OCI-LY7 (cell line): ENCODE measurements at regions not wholly inside any gene's neighbourhood (a gene's known extent, or its start where the extent isn't known, plus 50 kb on each side); places are given as distances from the start of the nearest gene placed in this dataset.

Experiments
- BruUV-seq: library from RNA; stranded (reverse); fragments of 400-500 nt; replicated peaks from 2 replicates; lab custom pipeline; 2021; lab: Mats Ljungman, UMichigan
- CTCF ChIA-PET: fragments of 300-600 bp; sonication (Branson Sonifier 250); formaldehyde crosslinking; loops from one replicate; lab custom pipeline; 2022; ENCODE audit warnings: antibody characterized with exemption; ENCODE audit not compliant: unreplicated experiment; lab: Charles Lee
- POLR2A ChIA-PET: fragments of 300-600 bp; sonication (Branson Sonifier 250); formaldehyde crosslinking; loops from one replicate; lab custom pipeline; 2022; ENCODE audit warnings: antibody characterized with exemption; lab: Charles Lee
- DNase-seq: peaks from one replicate; pipeline ENCODE4 v3.0.0-alpha.2; 2015; ENCODE audit warnings: low spot score
- H2AFZ ChIP-seq: fragments of 200-600 bp; sonication (generic), shearing (Covaris generic); 2 replicates; pipeline ENCODE4 v1.6.1; 2014; ENCODE audit warnings: mild to moderate bottlenecking, antibody characterized with exemption, low read length, moderate library complexity
- H3K27ac ChIP-seq: fragments of 200-600 bp; sonication (generic); 2 replicates; pipeline ENCODE4 v1.5.1; 2014; ENCODE audit warnings: mixed run types, low read depth, mild to moderate bottlenecking, moderate library complexity, low read length, inconsistent platforms; ENCODE audit not compliant: poor library complexity, severe bottlenecking
- H3K36me3 ChIP-seq: fragments of 200-600 bp; sonication (generic); 2 replicates; pipeline ENCODE4 v1.6.1; 2014; ENCODE audit warnings: mild to moderate bottlenecking, antibody characterized with exemption, low read length, moderate library complexity, mixed read lengths; ENCODE audit not compliant: insufficient read depth
- H3K4me1 ChIP-seq: fragments of 200-600 bp; sonication (generic); 2 replicates; pipeline ENCODE4 v1.5.1; 2014; ENCODE audit warnings: mild to moderate bottlenecking, low read length; ENCODE audit not compliant: insufficient read depth, poor library complexity, severe bottlenecking
- H3K4me2 ChIP-seq: fragments of 200-600 bp; sonication (generic); 2 replicates; pipeline ENCODE4 v1.6.1; 2014; ENCODE audit warnings: mild to moderate bottlenecking, low read length
- H3K4me3 ChIP-seq: fragments of 200-600 bp; sonication (generic); 2 replicates; pipeline ENCODE4 v1.5.1; 2014; ENCODE audit warnings: mild to moderate bottlenecking, low read depth, low read length; ENCODE audit not compliant: poor library complexity, severe bottlenecking
- H3K79me2 ChIP-seq: fragments of 200-600 bp; sonication (generic); 2 replicates; pipeline ENCODE4 v1.6.1; 2016; ENCODE audit warnings: low read depth, mild to moderate bottlenecking, low read length, moderate library complexity, mixed read lengths; ENCODE audit not compliant: insufficient read depth
- H3K9me2 ChIP-seq: fragments of 200-600 bp; sonication (generic); 2 replicates; pipeline ENCODE4 v1.6.1; 2016; ENCODE audit warnings: mild to moderate bottlenecking, low read length, mixed read lengths; ENCODE audit not compliant: insufficient read depth
- H3K9me3 ChIP-seq: fragments of 200-600 bp; sonication (generic); 2 replicates; pipeline ENCODE4 v1.6.1; 2014; ENCODE audit warnings: mild to moderate bottlenecking, mixed run types, low read length, mixed read lengths
- H4K20me1 ChIP-seq: fragments of 200-600 bp; sonication (generic); 2 replicates; pipeline ENCODE4 v1.6.1; 2014; ENCODE audit warnings: mild to moderate bottlenecking, antibody characterized with exemption, low read length, moderate library complexity, mixed read lengths; ENCODE audit not compliant: insufficient read depth
- CTCF ChIP-seq: fragments of 200-600 bp; sonication (generic); conservative IDR thresholded peaks from 2 replicates; pipeline ENCODE4 v1.5.1; 2014; ENCODE audit warnings: mild to moderate bottlenecking, antibody characterized with exemption, low read length, moderate library complexity, mixed read lengths
- EZH2phosphoT487 ChIP-seq: fragments of 200-600 bp; sonication (generic); IDR thresholded peaks from 2 replicates; pipeline ENCODE4 v1.6.1; 2018; ENCODE audit warnings: low read depth, borderline replicate concordance, mild to moderate bottlenecking, mixed run types, antibody characterized with exemption, low read length, moderate library complexity, mixed read lengths
- intact Hi-C: fragments of 100-400 bp; cut with micrococcal nuclease; formaldehyde crosslinking; loops from one replicate; pipeline ENCODE4 v1.10.0; 2022; ENCODE audit not compliant: unreplicated experiment

- POLR2A ChIA-PET: no interaction called here
Measured at GRCh38 chr22:49325531-49326395, 501.9 kb downstream of the BRD1 start.

DNA sequence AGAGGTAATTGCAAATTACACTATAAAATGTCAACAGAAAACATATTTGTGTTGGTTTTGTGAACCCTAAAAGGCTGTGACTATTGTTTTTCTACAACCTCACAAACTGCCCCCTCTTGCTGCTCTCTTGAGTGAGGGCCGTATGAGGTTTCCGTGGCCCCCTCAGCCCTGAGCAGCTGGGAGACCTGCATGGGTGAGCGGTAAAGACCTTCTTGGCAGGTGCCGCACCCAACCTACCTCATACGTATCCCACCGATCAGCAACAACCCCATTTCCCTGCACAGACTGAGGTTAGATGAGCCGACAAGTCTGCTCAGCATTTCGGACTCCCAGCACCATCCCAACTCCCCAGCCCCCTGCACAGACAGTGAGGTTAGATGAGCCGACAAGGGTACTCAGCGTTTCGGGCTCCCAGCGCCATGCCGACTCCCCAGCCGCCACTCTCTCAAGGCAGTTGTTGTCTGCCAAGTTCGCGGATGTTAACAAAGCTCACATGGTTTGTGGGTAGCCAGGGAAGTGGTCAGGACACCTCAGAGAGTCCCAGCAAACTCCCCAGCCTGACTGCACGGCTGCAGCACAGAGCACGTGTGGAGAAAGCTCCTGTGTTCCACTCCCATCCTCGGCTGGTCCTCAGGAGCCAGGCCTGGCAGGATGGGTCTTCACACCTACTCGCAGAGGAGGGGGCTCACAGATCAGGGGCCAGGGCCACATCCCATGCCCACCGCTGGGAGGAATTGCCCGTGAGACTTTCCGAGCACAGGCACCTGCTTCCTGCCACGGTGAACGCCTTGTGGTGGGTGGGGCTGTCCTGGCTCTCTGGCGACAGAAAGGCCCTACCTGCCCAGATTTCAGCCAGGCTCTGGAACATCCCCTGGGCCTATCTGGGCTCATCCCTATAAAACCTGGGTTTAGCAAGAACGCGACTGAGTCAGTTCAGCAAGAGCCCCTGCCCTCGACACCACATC is 502.9 kb downstream of the BRD1 start:
- peaks cover 5% of the 10 kb centered on the region; the same call in 1 of the 2 replicates for H3K9me3 ChIP-seq
- H3K4me1 ChIP-seq: no peaks in the 10 kb centered on the region
- no peak overlapping the region for H3K27ac ChIP-seq
- ChIA-PET POLR2A (no interaction called here), CTCF (no interaction called here)
- no peaks in the 10 kb centered on the region for H3K79me2 ChIP-seq
- no peak overlapping the region for H3K4me2 ChIP-seq
- no TSS peak for BruUV-seq
- no peak overlapping the region for H3K4me3 ChIP-seq
- H3K9me2 ChIP-seq: no peaks in the 10 kb centered on the region
- DNase-seq: no peak
- TF ChIP-seq EZH2phosphoT487: no peak
- no peak for TF ChIP-seq CTCF
- no peaks in the 10 kb centered on the region for H3K36me3 ChIP-seq
- H2AFZ ChIP-seq: no peak overlapping the region
- intact Hi-C loops: no loop called here
- H4K20me1 ChIP-seq: no peaks in the 10 kb centered on the region

More at GRCh38 chr22:49325531-49326395, 501.9 kb downstream of the BRD1 start:
- no peaks in the 10 kb centered on the region for H3K79me2 ChIP-seq
- H2AFZ ChIP-seq: no peak overlapping the region
- no peak overlapping the region for H3K4me2 ChIP-seq
- no peaks in the 10 kb centered on the region for H3K36me3 ChIP-seq
- CTCF ChIA-PET: no interaction called here
- no peak overlapping the region for H3K4me3 ChIP-seq
- no peak for DNase-seq
- peaks cover 5% of the 10 kb centered on the region; the same call in 1 of the 2 replicates for H3K9me3 ChIP-seq
- intact Hi-C loops: no loop called here
- no peaks in the 10 kb centered on the region for H3K9me2 ChIP-seq
- no peaks in the 10 kb centered on the region for H3K4me1 ChIP-seq
- no peak overlapping the region for H3K27ac ChIP-seq
- BruUV-seq: no TSS peak
- no peaks in the 10 kb centered on the region for H4K20me1 ChIP-seq
- TF ChIP-seq CTCF: no peak
- no peak for TF ChIP-seq EZH2phosphoT487
